Endothelial cell of umbilical vein (primary cell): ENCODE measurements at regions not wholly inside any gene's neighbourhood (a gene's known extent, or its start where the extent isn't known, plus 50 kb on each side); places are given as distances from the start of the nearest gene placed in this dataset.

Experiments
- BruUV-seq: library from RNA; stranded (reverse); fragments of 400-500 nt; replicated peaks from 2 replicates; lab custom pipeline; 2021; lab: Mats Ljungman, UMichigan
- CTCF ChIA-PET: fragments of 300-600, 350-600 bp; sonication (Branson Sonifier 250); formaldehyde crosslinking; loops from one replicate; lab custom pipeline; 2021; ENCODE audit warnings: antibody characterized with exemption, inconsistent platforms; lab: Charles Lee
- POLR2A ChIA-PET: fragments of 300-600, 350-600 bp; sonication (Branson Sonifier 250); formaldehyde crosslinking; loops from one replicate; lab custom pipeline; 2021; ENCODE audit warnings: antibody characterized with exemption, inconsistent platforms; lab: Charles Lee
- DNase-seq: peaks from one replicate; pipeline ENCODE4 v3.0.0-alpha.2; 2011; ENCODE audit warnings: low read depth, low spot score
- FAIRE-seq: peaks from 2 replicates; lab custom pipeline; 2011; peaks lifted over from hg19 to GRCh38; lab: Jason Lieb, UNC
- H2AFZ ChIP-seq: 2 replicates; pipeline ENCODE4 v1.6.0; 2012; ENCODE audit warnings: low read depth, low read length, control low read depth, inconsistent platforms
- H3K27ac ChIP-seq: 2 replicates; pipeline ENCODE4 v1.5.1; 2011; ENCODE audit warnings: low read depth, mild to moderate bottlenecking, control low read depth, low read length, moderate library complexity; ENCODE audit not compliant: insufficient read depth
- H3K27me3 ChIP-seq, 2 experiments: 2 replicates each; pipeline versions ENCODE4 v1.6.0 to v1.6.1; 2011; ENCODE audit warnings: low read length in 2 of 2, mixed read lengths in 1 of 2; ENCODE audit not compliant: control insufficient read depth in 2 of 2, insufficient read depth in 2 of 2
- H3K36me3 ChIP-seq, 2 experiments: 2 replicates in 1 of 2; 3 replicates in 1 of 2; pipeline ENCODE4 v1.5.1; 2011; ENCODE audit warnings: low read length in 2 of 2, mild to moderate bottlenecking in 1 of 2, moderate library complexity in 1 of 2; ENCODE audit not compliant: control insufficient read depth in 2 of 2, insufficient read depth in 2 of 2; ENCODE audit errors: extremely low read depth in 1 of 2
- H3K4me1 ChIP-seq: 3 replicates; pipeline ENCODE4 v1.5.1; 2011; ENCODE audit warnings: mild to moderate bottlenecking, low read length; ENCODE audit not compliant: control insufficient read depth, insufficient read depth; ENCODE audit errors: extremely low read depth
- H3K4me2 ChIP-seq: 2 replicates; pipeline ENCODE4 v1.6.1; 2011; ENCODE audit warnings: low read length, control low read depth, mixed read lengths; ENCODE audit not compliant: insufficient read depth
- H3K4me3 ChIP-seq, 3 experiments: fragments of 200-600 bp in 1 of 3; sonication (generic), shearing (Covaris generic) in 1 of 3; replicated peaks in 1 of 3; 2 replicates each; pipeline ENCODE4 v1.5.1; 2011 to 2016; ENCODE audit warnings: control low read depth in 3 of 3, low read length in 3 of 3, mild to moderate bottlenecking in 2 of 3, inconsistent platforms in 1 of 3, low read depth in 1 of 3, moderate library complexity in 1 of 3; ENCODE audit not compliant: insufficient read depth in 1 of 3
- H3K79me2 ChIP-seq: 2 replicates; pipeline ENCODE4 v1.6.0; 2012; ENCODE audit warnings: low read length, inconsistent platforms; ENCODE audit not compliant: control insufficient read depth, insufficient read depth
- H3K9ac ChIP-seq: replicated peaks from 2 replicates; pipeline ENCODE3; 2011; ENCODE audit warnings: low read length, control low read depth; ENCODE audit not compliant: insufficient read depth; ENCODE audit errors: extremely low read depth
- H3K9me1 ChIP-seq: replicated peaks from 3 replicates; pipeline ENCODE4 v1.6.0; 2011; ENCODE audit warnings: mild to moderate bottlenecking, low read length; ENCODE audit not compliant: control insufficient read depth, insufficient read depth; ENCODE audit errors: extremely low read depth
- H3K9me3 ChIP-seq: replicated peaks from 2 replicates; pipeline ENCODE4 v1.5.1; 2012; ENCODE audit warnings: low read length, inconsistent platforms; ENCODE audit not compliant: control insufficient read depth, insufficient read depth
- H4K20me1 ChIP-seq: replicated peaks from 2 replicates; pipeline ENCODE3; 2011; ENCODE audit warnings: mild to moderate bottlenecking, low read length; ENCODE audit not compliant: control insufficient read depth, insufficient read depth; ENCODE audit errors: extremely low read depth
- CTCF ChIP-seq, 2 donors: IDR thresholded peaks; 1 replicate in 1 of 2; 2 replicates in 1 of 2; pipeline ENCODE4 v1.5.1; 2011; ENCODE audit warnings: low read length in 2 of 2, mild to moderate bottlenecking in 2 of 2, moderate library complexity in 2 of 2, control low read depth in 1 of 2, inconsistent platforms in 1 of 2, low read depth in 1 of 2; ENCODE audit not compliant: insufficient read depth in 1 of 2; ENCODE audit errors: extremely low read depth in 1 of 2
- EZH2 ChIP-seq: IDR thresholded peaks from 2 replicates; pipeline ENCODE4 v1.6.1; 2012; ENCODE audit warnings: borderline replicate concordance, low read depth, mild to moderate bottlenecking, moderate library complexity, low read length, inconsistent platforms; ENCODE audit not compliant: severe bottlenecking
- FOS ChIP-seq: IDR thresholded peaks from 2 replicates; pipeline ENCODE4 v1.6.1; 2011; ENCODE audit warnings: mild to moderate bottlenecking, low read length, moderate library complexity, borderline replicate concordance; ENCODE audit not compliant: insufficient read depth
- GATA2 ChIP-seq: IDR thresholded peaks from 2 replicates; pipeline ENCODE4 v1.7.0; 2011; ENCODE audit warnings: low read depth, mild to moderate bottlenecking, moderate library complexity, mixed read lengths, low read length; ENCODE audit not compliant: insufficient read length, insufficient read depth
- JUN ChIP-seq: IDR thresholded peaks from 2 replicates; pipeline ENCODE4 v1.6.1; 2011; ENCODE audit warnings: borderline replicate concordance, low read depth; ENCODE audit not compliant: insufficient read length, insufficient read depth
- MAX ChIP-seq: IDR thresholded peaks from 2 replicates; pipeline ENCODE4 v1.6.1; 2011; ENCODE audit not compliant: insufficient read depth, insufficient read length
- MYC ChIP-seq: IDR thresholded peaks from one replicate; pipeline ENCODE4 v1.6.1; 2011; ENCODE audit warnings: mild to moderate bottlenecking, low read depth, low read length
- POLR2A ChIP-seq: IDR thresholded peaks from 2 replicates; pipeline ENCODE4 v1.6.1; 2012; ENCODE audit warnings: low read depth, mild to moderate bottlenecking, control low read depth, low read length
- POLR2AphosphoS5 ChIP-seq: IDR thresholded peaks from 2 replicates; pipeline ENCODE4 v1.6.1; 2012; ENCODE audit warnings: low read depth, mild to moderate bottlenecking, control low read depth, low read length, moderate library complexity; ENCODE audit not compliant: insufficient read depth
- dilution Hi-C: fragments of 300-500 bp; cut with MboI; formaldehyde crosslinking; loops from one replicate; pipeline ENCODE4 v1.15.0; 2019; ENCODE audit warnings: low sequenced_read_pairs; ENCODE audit not compliant: extremely low pct_ligation_motif_present
- intact Hi-C: fragments of 100-400 bp; cut with micrococcal nuclease; formaldehyde crosslinking; loops from one replicate; pipeline ENCODE4 v1.10.0; 2022

DNA sequence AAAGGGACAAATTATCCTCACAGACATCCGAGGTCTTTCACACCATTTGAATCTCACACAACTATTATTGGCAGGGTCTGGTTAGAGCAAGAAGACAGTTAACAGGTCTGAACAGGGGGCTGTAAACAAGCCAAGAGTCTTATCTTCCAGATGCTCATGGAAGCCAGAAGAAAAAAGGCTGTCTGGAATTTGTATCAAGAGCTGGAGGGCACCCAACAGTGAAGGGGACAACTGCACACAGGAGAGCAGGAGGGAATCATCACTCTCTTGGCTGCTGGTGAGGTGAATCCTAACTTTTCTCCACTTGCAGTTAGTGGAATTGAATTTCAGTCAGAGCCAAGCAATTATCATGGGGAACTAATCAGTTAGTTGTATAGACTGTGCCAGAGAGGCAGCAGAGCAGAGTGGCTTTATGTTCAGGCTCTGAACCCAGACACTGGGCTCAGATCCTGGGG is 880.2 kb upstream of the AUTS2 start:
- no peak overlapping the region for H3K27ac ChIP-seq
- no peak for TF ChIP-seq FOS
- TF ChIP-seq MYC: no peak
- no peak for TF ChIP-seq GATA2
- no peak for TF ChIP-seq MAX
- TF ChIP-seq EZH2: no peak
- TF ChIP-seq POLR2A: no peak
- no peak for TF ChIP-seq POLR2AphosphoS5
- TF ChIP-seq JUN: no peak
- ChIA-PET CTCF (no interaction called here), POLR2A (no interaction called here)
- no peak overlapping the region for H3K4me2 ChIP-seq
- H3K79me2 ChIP-seq: no peaks in the 10 kb centered on the region
- H3K4me1 ChIP-seq: no peaks in the 10 kb centered on the region
- intact Hi-C loops (no loop called here), dilution Hi-C loops (no loop called here)
- FAIRE-seq (no peak), DNase-seq (no peak)
- H3K36me3 ChIP-seq: no peaks in the 10 kb centered on the region
- no peak overlapping the region for H3K4me3 ChIP-seq
- no peaks in the 10 kb centered on the region for H3K9me1 ChIP-seq
- no peaks in the 10 kb centered on the region for H4K20me1 ChIP-seq
- H3K27me3 ChIP-seq: no peaks in the 10 kb centered on the region
- BruUV-seq: no TSS peak
- no peak overlapping the region for H3K9ac ChIP-seq
- H3K9me3 ChIP-seq: no peaks in the 10 kb centered on the region
- no peak overlapping the region for H2AFZ ChIP-seq

- POLR2A ChIA-PET: no interaction called here
- H3K27ac ChIP-seq: no peak overlapping the region
These were observed 877.6 kb upstream of the AUTS2 start for GRCh38 chr7:68720697-68721096.

More at GRCh38 chr7:68720697-68721096, 877.6 kb upstream of the AUTS2 start:
- Histone ChIP-seq H2AFZ (no peak overlapping the region), H3K27me3 (no peaks in the 10 kb centered on the region), H3K9me1 (no peaks in the 10 kb centered on the region), H3K4me2 (no peak overlapping the region), H3K36me3 (no peaks in the 10 kb centered on the region), H3K4me3 (no peak overlapping the region), H3K4me1 (no peaks in the 10 kb centered on the region), H3K79me2 (no peaks in the 10 kb centered on the region), H3K9ac (no peak overlapping the region), H3K9me3 (no peaks in the 10 kb centered on the region), H4K20me1 (no peaks in the 10 kb centered on the region)
- FAIRE-seq (no peak), DNase-seq (no peak)
- BruUV-seq: no TSS peak
- intact Hi-C loops (no loop called here), dilution Hi-C loops (no loop called here)
- CTCF ChIA-PET: no interaction called here
- TF ChIP-seq MAX (no peak), MYC (no peak), POLR2AphosphoS5 (no peak), EZH2 (no peak), FOS (no peak), JUN (no peak), GATA2 (no peak), POLR2A (no peak), CTCF (IDR thresholded peaks at IDR 0.05; ENCODE audit: extremely low read depth in 1 of 2, insufficient read depth in 1 of 2, low read depth in 1 of 2, low read length in 2 of 2) (no peak)
